ENCODE measurements at regions not wholly inside any gene's neighbourhood (a gene's known extent, or its start where the extent isn't known, plus 50 kb on each side); places are given as distances from the start of the nearest gene placed in this dataset.

GRCh38 chr4:160235771-160236170 is 1132.9 kb downstream of the RAPGEF2 start:
- no peak for TF ChIP-seq CTCF (IDR thresholded peaks at IDR 0.05)
- TF ChIP-seq SIN3A (IDR thresholded peaks at IDR 0.05; ENCODE audit: borderline replicate concordance, insufficient read depth, low read depth, low read length): no peak
- TF ChIP-seq TCF7L2 (IDR thresholded peaks at IDR 0.05; ENCODE audit: low read depth, low read length): no peak
- TF ChIP-seq, protein P1, sequence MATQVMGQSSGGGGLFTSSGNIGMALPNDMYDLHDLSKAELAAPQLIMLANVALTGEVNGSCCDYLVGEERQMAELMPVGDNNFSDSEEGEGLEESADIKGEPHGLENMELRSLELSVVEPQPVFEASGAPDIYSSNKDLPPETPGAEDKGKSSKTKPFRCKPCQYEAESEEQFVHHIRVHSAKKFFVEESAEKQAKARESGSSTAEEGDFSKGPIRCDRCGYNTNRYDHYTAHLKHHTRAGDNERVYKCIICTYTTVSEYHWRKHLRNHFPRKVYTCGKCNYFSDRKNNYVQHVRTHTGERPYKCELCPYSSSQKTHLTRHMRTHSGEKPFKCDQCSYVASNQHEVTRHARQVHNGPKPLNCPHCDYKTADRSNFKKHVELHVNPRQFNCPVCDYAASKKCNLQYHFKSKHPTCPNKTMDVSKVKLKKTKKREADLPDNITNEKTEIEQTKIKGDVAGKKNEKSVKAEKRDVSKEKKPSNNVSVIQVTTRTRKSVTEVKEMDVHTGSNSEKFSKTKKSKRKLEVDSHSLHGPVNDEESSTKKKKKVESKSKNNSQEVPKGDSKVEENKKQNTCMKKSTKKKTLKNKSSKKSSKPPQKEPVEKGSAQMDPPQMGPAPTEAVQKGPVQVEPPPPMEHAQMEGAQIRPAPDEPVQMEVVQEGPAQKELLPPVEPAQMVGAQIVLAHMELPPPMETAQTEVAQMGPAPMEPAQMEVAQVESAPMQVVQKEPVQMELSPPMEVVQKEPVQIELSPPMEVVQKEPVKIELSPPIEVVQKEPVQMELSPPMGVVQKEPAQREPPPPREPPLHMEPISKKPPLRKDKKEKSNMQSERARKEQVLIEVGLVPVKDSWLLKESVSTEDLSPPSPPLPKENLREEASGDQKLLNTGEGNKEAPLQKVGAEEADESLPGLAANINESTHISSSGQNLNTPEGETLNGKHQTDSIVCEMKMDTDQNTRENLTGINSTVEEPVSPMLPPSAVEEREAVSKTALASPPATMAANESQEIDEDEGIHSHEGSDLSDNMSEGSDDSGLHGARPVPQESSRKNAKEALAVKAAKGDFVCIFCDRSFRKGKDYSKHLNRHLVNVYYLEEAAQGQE (IDR thresholded peaks at IDR 0.05; ENCODE audit: insufficient read depth in 1 of 2, low read depth in 2 of 2, low read length in 1 of 2): no peak
- no peak for TF ChIP-seq POLR2AphosphoS5 (IDR thresholded peaks at IDR 0.05; ENCODE audit: low read depth, low read length)
- no peaks in the 10 kb centered on the region for H3K9me3 ChIP-seq (ENCODE audit: control insufficient read depth, insufficient read depth, low read depth, low read length)
- BruUV-seq (replicated peaks): no TSS peak
- POLR2A ChIA-PET: no interaction called here
- DNase-seq (ENCODE audit: low read depth, low spot score): no peak
- CTCF ChIA-PET: no interaction called here
- ATAC-seq: no peak
- in situ Hi-C loops (cut with HindIII; ENCODE audit: low pct_unique_long_range_greater_than_20kb, low sequenced_read_pairs) (no loop called here), intact Hi-C loops (cut with micrococcal nuclease; ENCODE audit: unreplicated experiment) (no loop called here)
- no peaks in the 10 kb centered on the region for H3K4me1 ChIP-seq (ENCODE audit: control insufficient read depth, insufficient read depth, low read length)
- no peaks in the 10 kb centered on the region for H3K27me3 ChIP-seq (ENCODE audit: control insufficient read depth, insufficient read depth, low read length)
- no peak overlapping the region for H3K4me3 ChIP-seq (ENCODE audit: low read depth in 2 of 2, low read length in 2 of 2)
- H3K36me3 ChIP-seq (ENCODE audit: control insufficient read depth, insufficient read depth, low read length): no peaks in the 10 kb centered on the region
- H3K27ac ChIP-seq (ENCODE audit: low read length): no peak overlapping the region

DNA sequence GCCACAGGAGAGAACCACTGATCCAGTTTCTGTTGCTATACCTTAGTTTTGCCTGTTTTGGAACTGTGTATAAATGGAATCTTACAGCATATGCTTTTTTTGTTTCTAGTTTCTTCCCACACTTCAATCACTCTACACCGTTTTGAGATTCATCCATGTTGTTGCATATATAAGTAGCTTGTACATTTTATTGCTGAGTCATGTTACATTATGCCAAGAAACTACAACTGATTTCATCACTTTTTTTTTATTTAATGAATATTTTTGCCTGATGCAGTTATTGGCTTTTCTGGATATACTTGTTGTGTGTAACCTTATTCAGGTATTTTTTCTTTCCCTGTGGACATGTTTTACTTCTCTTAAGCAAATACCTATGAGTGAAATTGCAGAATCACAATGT is 1135.9 kb downstream of the RAPGEF2 start:
- no TSS peak for BruUV-seq (replicated peaks)
- DNase-seq (ENCODE audit: low read depth, low spot score) (no peak), ATAC-seq (no peak)
- no peaks in the 10 kb centered on the region for H3K9me3 ChIP-seq (ENCODE audit: control insufficient read depth, insufficient read depth, low read depth, low read length)
- no peak overlapping the region for H3K4me3 ChIP-seq (ENCODE audit: low read depth in 2 of 2, low read length in 2 of 2)
- H3K4me1 ChIP-seq (ENCODE audit: control insufficient read depth, insufficient read depth, low read length): no peaks in the 10 kb centered on the region
- ChIA-PET POLR2A (no interaction called here), CTCF (no interaction called here)
- TF ChIP-seq CTCF (IDR thresholded peaks at IDR 0.05): no peak
- TF ChIP-seq, protein P1 (IDR thresholded peaks at IDR 0.05; ENCODE audit: insufficient read depth in 1 of 2, low read depth in 2 of 2, low read length in 1 of 2): no peak
- no peak for TF ChIP-seq POLR2AphosphoS5 (IDR thresholded peaks at IDR 0.05; ENCODE audit: low read depth, low read length)
- TF ChIP-seq TCF7L2 (IDR thresholded peaks at IDR 0.05; ENCODE audit: low read depth, low read length): no peak
- no peak for TF ChIP-seq SIN3A (IDR thresholded peaks at IDR 0.05; ENCODE audit: borderline replicate concordance, insufficient read depth, low read depth, low read length)
- H3K27me3 ChIP-seq (ENCODE audit: control insufficient read depth, insufficient read depth, low read length): no peaks in the 10 kb centered on the region
- intact Hi-C loops (cut with micrococcal nuclease; ENCODE audit: unreplicated experiment) (no loop called here), in situ Hi-C loops (cut with HindIII; ENCODE audit: low pct_unique_long_range_greater_than_20kb, low sequenced_read_pairs) (no loop called here)
- no peaks in the 10 kb centered on the region for H3K36me3 ChIP-seq (ENCODE audit: control insufficient read depth, insufficient read depth, low read length)
- no peak overlapping the region for H3K27ac ChIP-seq (ENCODE audit: low read length)

Data from Panc1 (cell line).